HFFc6 (cell line): ENCODE measurements at regions not wholly inside any gene's neighbourhood (a gene's known extent, or its start where the extent isn't known, plus 50 kb on each side); places are given as distances from the start of the nearest gene placed in this dataset.
"Not testable (repeated sequence)": the region's sequence is repeated elsewhere in the genome, so short reads cannot be mapped to it uniquely, and the experiment has no call there.

Experiments used
- DNase-seq: peaks from one replicate; pipeline ENCODE4 v3.0.0-alpha.2; 2018
- H3K27ac Mint-ChIP-seq: 2 replicates; pipeline ENCODE4 v1.8.0; 2020; ENCODE audit warnings: mild to moderate bottlenecking, mixed read lengths
- H3K27me3 Mint-ChIP-seq: 2 replicates; pipeline ENCODE4 v1.8.0; 2021; ENCODE audit warnings: mild to moderate bottlenecking, moderate library complexity, mixed read lengths; ENCODE audit not compliant: insufficient read depth
- H3K36me3 Mint-ChIP-seq: 2 replicates; pipeline ENCODE4 v1.8.0; 2021; ENCODE audit warnings: low read depth, mixed read lengths
- H3K4me1 Mint-ChIP-seq: 2 replicates; pipeline ENCODE4 v1.8.0; 2020; ENCODE audit warnings: low read depth, mixed read lengths
- H3K4me3 Mint-ChIP-seq: 2 replicates; pipeline ENCODE4 v1.8.0; 2020; ENCODE audit warnings: mild to moderate bottlenecking, moderate library complexity, mixed read lengths
- H3K9me3 Mint-ChIP-seq: 2 replicates; pipeline ENCODE4 v1.8.0; 2020; ENCODE audit warnings: mild to moderate bottlenecking, mixed read lengths
- TF ChIP-seq, protein P1 (sequence below): fragments of 200-600 bp; sonication (generic); IDR thresholded peaks from 2 replicates; pipeline ENCODE4 v1.5.0; 2021; ENCODE audit warnings: antibody characterized with exemption, mild to moderate bottlenecking

DNA sequence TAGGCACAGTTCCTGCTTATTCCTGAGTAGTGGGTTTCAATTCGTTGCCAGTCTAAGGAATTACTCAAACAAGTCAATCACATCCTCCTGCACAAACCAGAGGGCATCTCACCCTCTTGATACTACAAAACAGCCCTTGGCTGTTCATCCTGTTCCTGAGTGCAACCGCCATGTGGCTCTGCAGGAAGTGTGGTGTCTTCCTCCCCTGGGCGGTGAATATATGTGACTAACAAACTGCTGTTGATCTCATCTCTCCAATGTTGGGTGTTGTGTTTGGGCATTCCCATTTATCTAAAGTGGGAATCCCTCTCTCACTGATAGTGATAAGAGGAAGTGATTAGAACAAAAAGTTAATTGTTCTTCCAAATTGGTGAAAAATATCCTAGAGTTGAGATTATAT lies 163.0 kb downstream of the TBX18 start:
- no peak for DNase-seq
- H3K4me1 Mint-ChIP-seq = peaks cover 21% of the 10 kb centered on the region
- peaks cover 4% of the 10 kb centered on the region; the same call in 1 of the 2 replicates for H3K9me3 Mint-ChIP-seq
- H3K36me3 Mint-ChIP-seq = peaks cover 5% of the 10 kb centered on the region; the same call in 1 of the 2 replicates
- TF ChIP-seq, protein P1, sequence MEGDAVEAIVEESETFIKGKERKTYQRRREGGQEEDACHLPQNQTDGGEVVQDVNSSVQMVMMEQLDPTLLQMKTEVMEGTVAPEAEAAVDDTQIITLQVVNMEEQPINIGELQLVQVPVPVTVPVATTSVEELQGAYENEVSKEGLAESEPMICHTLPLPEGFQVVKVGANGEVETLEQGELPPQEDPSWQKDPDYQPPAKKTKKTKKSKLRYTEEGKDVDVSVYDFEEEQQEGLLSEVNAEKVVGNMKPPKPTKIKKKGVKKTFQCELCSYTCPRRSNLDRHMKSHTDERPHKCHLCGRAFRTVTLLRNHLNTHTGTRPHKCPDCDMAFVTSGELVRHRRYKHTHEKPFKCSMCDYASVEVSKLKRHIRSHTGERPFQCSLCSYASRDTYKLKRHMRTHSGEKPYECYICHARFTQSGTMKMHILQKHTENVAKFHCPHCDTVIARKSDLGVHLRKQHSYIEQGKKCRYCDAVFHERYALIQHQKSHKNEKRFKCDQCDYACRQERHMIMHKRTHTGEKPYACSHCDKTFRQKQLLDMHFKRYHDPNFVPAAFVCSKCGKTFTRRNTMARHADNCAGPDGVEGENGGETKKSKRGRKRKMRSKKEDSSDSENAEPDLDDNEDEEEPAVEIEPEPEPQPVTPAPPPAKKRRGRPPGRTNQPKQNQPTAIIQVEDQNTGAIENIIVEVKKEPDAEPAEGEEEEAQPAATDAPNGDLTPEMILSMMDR = no peak
- no peak overlapping the region for H3K4me3 Mint-ChIP-seq
- no peak overlapping the region for H3K27ac Mint-ChIP-seq
- peaks cover 1% of the 10 kb centered on the region for H3K27me3 Mint-ChIP-seq

DNA sequence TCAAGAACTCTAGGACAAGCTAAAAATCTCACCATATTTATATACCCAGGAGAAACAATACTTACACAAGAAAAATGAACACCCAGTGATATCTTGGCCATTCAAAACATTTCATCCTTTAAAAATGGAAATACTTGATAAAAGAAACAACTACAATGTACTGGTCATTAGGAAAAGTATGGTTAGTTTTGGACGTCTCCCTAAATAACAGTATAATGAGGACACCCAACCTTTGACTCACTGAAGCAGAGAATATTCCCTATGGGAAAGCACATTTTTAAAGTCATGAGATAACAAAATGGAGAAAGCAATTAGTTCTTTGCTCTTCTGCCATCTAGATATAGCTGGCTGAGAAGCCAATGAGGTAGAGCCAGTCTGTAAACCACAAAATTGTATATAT lies 164.4 kb downstream of the TBX18 start:
- no peak overlapping the region for H3K27ac Mint-ChIP-seq

DNA sequence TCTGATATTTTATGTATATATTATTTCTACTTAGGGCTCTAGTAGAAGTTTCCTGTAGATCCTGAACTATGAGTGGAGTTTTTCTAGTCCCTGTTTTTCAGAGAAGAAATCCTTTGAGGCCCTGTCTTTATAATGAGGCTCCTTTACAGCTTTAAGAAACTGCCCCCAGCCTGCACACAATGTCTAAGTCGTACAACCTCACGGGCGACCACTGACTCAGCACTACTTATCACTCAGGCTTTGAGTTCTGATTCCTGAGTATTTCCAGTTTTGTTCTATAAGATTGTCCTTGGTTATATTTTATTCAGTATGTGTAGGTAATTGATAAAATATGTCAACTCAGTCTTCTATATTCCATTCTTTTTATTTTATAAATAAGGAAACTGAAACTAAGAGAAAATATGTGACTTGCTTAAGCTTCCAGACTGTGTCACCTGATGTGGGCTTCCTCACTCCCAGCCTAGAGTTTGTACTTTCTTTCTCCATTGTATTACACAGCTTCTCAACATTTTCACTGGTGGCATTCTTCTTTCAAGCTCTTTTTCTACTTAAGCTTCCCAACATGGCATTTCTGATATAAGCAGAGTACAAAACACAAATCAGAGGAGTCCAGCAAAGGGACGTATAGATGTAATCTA lies 167.0 kb downstream of the TBX18 start:
- no peaks in the 10 kb centered on the region for H3K36me3 Mint-ChIP-seq
- DNase-seq = no peak
- TF ChIP-seq, protein P1 = no peak
- peak overlapping the region; percentile 53; the same call in 1 of the 2 replicates for H3K4me3 Mint-ChIP-seq
- no peaks in the 10 kb centered on the region; the same call in none of the 2 replicates for H3K27me3 Mint-ChIP-seq
- peaks cover 21% of the 10 kb centered on the region for H3K4me1 Mint-ChIP-seq
- peak overlapping the region; percentile 5; the same call in 1 of the 2 replicates for H3K27ac Mint-ChIP-seq
- no peaks in the 10 kb centered on the region for H3K9me3 Mint-ChIP-seq

More for the DNA sequence above, 164.4 kb downstream of the TBX18 start:
- peaks cover 5% of the 10 kb centered on the region; the same call in 1 of the 2 replicates for H3K36me3 Mint-ChIP-seq
- DNase-seq = no peak
- H3K27me3 Mint-ChIP-seq = no peaks in the 10 kb centered on the region; the same call in none of the 2 replicates
- no peak overlapping the region for H3K4me3 Mint-ChIP-seq
- peaks cover 21% of the 10 kb centered on the region for H3K4me1 Mint-ChIP-seq
- peaks cover 4% of the 10 kb centered on the region; the same call in 1 of the 2 replicates for H3K9me3 Mint-ChIP-seq
- TF ChIP-seq, protein P1 = no peak

DNA sequence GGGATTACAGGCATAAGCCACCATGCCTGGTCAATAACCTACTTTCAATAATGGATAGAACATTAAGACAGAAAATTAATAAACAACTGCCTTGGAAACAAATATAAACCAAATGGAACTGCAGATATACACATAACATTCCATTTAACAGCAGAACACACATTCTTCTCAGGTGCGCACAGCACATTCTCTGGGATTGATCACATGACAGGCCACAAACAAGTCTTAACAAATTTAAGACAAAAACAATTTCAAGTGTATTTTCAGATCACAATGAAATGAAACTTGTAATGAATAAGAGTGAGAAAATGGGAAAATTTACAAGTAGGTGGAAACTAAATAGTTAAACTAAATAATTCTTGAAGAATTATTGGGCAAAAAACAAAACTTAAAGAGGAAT lies 167.9 kb downstream of the TBX18 start:
- H3K4me3 Mint-ChIP-seq = no peak overlapping the region
- no peak overlapping the region for H3K27ac Mint-ChIP-seq
- TF ChIP-seq, protein P1 = no peak
- peaks cover 4% of the 10 kb centered on the region; the same call in 1 of the 2 replicates for H3K9me3 Mint-ChIP-seq
- H3K27me3 Mint-ChIP-seq = no peaks in the 10 kb centered on the region; the same call in none of the 2 replicates
- peaks cover 19% of the 10 kb centered on the region for H3K4me1 Mint-ChIP-seq
- DNase-seq = no peak
- H3K36me3 Mint-ChIP-seq = no peaks in the 10 kb centered on the region; the same call in 1 of the 2 replicates

DNA sequence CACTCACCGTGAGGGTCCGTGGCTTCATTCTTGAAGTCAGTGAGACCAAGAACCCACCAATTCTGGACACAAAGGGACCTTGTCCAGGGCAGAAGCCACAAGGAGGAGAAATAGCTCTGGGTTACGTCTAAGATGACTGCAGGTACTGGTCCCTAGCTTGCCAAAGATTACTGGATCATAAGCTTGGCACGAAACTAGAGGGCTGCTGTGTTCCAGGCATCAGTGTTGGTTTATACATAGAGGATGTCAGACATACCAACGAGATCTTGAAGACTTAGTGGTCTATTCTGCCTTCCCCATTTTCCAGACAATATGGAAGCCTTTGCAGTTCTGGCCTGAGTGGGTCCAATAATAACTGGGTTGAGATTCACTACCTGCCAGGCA lies 175.7 kb downstream of the TBX18 start:
- H3K9me3 Mint-ChIP-seq = peaks cover 4% of the 10 kb centered on the region; the same call in 1 of the 2 replicates
- TF ChIP-seq, protein P1 = no peak
- H3K4me3 Mint-ChIP-seq = no peak overlapping the region
- no peak overlapping the region for H3K27ac Mint-ChIP-seq
- DNase-seq = no peak
- no peaks in the 10 kb centered on the region; the same call in 1 of the 2 replicates for H3K36me3 Mint-ChIP-seq
- peaks cover 14% of the 10 kb centered on the region for H3K4me1 Mint-ChIP-seq
- H3K27me3 Mint-ChIP-seq = no peaks in the 10 kb centered on the region; the same call in 1 of the 2 replicates

DNA sequence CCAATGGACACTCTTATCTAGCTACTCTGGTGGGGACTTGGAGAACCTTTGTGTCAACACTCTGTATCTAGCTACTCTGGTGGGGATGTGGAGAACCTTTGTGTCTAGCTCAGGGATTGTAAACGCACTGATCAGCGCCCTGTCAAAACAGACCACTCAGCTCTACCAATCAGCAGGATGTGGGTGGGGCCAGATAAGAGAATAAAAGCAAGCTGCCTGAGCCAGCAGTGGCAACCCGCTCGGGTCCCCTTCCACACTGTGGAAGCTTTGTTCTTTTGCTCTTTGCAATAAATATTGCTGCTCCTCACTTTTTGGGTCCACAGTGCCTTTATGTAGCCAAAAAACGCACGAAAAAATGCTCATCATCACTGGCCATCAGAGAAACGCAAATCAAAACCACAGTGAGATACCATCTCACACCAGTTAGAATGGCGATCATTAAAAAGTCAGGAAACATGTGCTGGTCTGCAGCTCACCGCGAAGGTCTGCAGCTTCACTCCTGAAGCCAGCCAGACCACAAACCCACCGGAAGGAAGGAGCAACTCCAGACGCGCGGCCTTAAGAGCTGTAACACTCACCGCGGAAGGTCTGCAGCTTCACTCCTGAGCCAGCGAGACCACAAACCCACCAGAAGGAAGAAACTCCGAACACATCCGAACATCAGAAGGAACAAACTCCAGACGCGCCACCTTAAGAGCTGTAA lies 176.3 kb downstream of the TBX18 start:
- peaks cover 19% of the 10 kb centered on the region for H3K4me1 Mint-ChIP-seq
- H3K9me3 Mint-ChIP-seq, H3K36me3 Mint-ChIP-seq, DNase-seq, H3K4me3 Mint-ChIP-seq, H3K27me3 Mint-ChIP-seq, H3K27ac Mint-ChIP-seq: not testable (repeated sequence)

DNA sequence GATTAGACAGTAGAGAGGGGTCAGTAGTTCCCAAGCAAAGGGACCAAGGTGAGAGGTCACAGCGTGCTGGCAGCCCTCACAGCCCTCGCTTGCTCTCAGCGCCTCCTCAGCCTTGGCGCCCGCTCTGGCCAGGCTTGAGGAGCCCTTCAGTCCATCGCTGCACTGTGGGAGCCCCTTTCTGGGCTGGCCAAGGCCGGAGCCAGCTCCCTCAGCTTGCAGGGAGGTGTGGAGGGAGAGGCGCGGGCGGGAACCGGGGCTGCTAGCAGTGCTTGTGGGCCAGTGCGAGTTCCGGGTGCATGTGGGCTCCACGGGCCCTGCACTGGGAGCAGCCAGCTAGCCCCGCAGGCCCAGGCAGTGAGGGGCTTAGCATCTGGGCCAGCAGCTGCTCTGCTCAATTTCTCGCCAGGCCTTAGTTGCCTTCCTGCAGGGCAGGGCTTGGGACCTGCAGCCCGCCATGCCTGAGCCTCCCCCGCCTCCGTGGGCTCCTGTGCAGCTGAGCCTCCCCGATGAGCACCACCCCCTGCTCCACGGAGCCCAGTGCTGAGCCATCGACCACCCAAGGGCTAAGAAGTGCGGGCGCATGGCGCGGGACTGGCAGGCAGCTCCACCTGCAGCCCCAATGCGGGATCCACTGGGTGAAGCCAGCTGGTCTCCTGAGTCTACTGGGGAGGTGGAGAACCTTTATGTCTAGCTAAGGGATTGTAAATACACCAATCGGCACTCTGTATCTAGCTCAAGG lies 177.0 kb downstream of the TBX18 start:
- not testable (repeated sequence) for H3K9me3 Mint-ChIP-seq, H3K27ac Mint-ChIP-seq, H3K27me3 Mint-ChIP-seq, H3K4me3 Mint-ChIP-seq, H3K36me3 Mint-ChIP-seq, DNase-seq
- H3K4me1 Mint-ChIP-seq = peaks cover 27% of the 10 kb centered on the region
